H1 (cell line): ENCODE measurements at regions not wholly inside any gene's neighbourhood (a gene's known extent, or its start where the extent isn't known, plus 50 kb on each side); places are given as distances from the start of the nearest gene placed in this dataset.
"Not testable (repeated sequence)": the region's sequence is repeated elsewhere in the genome, so short reads cannot be mapped to it uniquely, and the experiment has no call there.

ENCODE experiments used
- CTCF ChIA-PET: fragments of 300-600 bp; sonication (Branson Sonifier 250); formaldehyde crosslinking; loops from one replicate; lab custom pipeline; 2021; ENCODE audit not compliant: partially characterized antibody; lab: Charles Lee
- POLR2A ChIA-PET: fragments of 300-600 bp; sonication (Branson Sonifier 250); formaldehyde crosslinking; loops from one replicate; lab custom pipeline; 2021; ENCODE audit warnings: inconsistent platforms; ENCODE audit not compliant: partially characterized antibody; lab: Charles Lee
- DNase-seq, 2 experiments: peaks; one replicate each; pipeline versions ENCODE4 v3.0.0 to v3.0.0-alpha.2; 2010 to 2022; ENCODE audit warnings: low spot score in 2 of 2, low read depth in 1 of 2, mixed read lengths in 1 of 2
- FAIRE-seq: peaks from 2 replicates; lab custom pipeline; 2011; peaks lifted over from hg19 to GRCh38; lab: Jason Lieb, UNC
- H2AFZ ChIP-seq: 2 replicates; pipeline ENCODE4 v1.8.1; 2012; ENCODE audit warnings: low read length, inconsistent platforms
- H2AK5ac ChIP-seq: 2 replicates; pipeline ENCODE4 v1.6.1; 2013; ENCODE audit warnings: low read depth, low read length
- H2BK120ac ChIP-seq: replicated peaks from 2 replicates; pipeline ENCODE3; 2013; ENCODE audit warnings: low read depth, low read length, inconsistent platforms
- H2BK12ac ChIP-seq: 2 replicates; pipeline ENCODE4 v1.6.1; 2013; ENCODE audit warnings: low read depth, low read length
- H2BK15ac ChIP-seq: 2 replicates; pipeline ENCODE4 v1.6.1; 2013; ENCODE audit warnings: low read length
- H2BK20ac ChIP-seq: 2 replicates; pipeline ENCODE4 v1.6.1; 2013; ENCODE audit warnings: low read length
- H2BK5ac ChIP-seq: 2 replicates; pipeline ENCODE4 v1.6.1; 2013; ENCODE audit warnings: low read depth, low read length
- H3K14ac ChIP-seq: 2 replicates; pipeline ENCODE4 v1.6.1; 2013; ENCODE audit warnings: inconsistent platforms; ENCODE audit not compliant: insufficient read length
- H3K18ac ChIP-seq: 2 replicates; pipeline ENCODE4 v1.6.1; 2013; ENCODE audit warnings: low read length; ENCODE audit errors: extremely low read depth
- H3K23ac ChIP-seq: 2 replicates; pipeline ENCODE4 v1.6.1; 2013; ENCODE audit warnings: inconsistent platforms; ENCODE audit not compliant: insufficient read length
- H3K23me2 ChIP-seq: 2 replicates; pipeline ENCODE4 v1.6.1; 2013; ENCODE audit warnings: low read depth, low read length
- H3K27ac ChIP-seq: 2 replicates; pipeline ENCODE4 v1.6.1; 2011; ENCODE audit warnings: low read depth, low read length, inconsistent platforms
- H3K27me3 ChIP-seq, 4 experiments: replicated peaks in 1 of 4; 1 replicate in 1 of 4; 2 replicates in 3 of 4; pipeline versions ENCODE4 v1.6.1 to v1.8.1; 2011 to 2013; ENCODE audit warnings: low read length in 3 of 4, mild to moderate bottlenecking in 3 of 4, inconsistent platforms in 2 of 4, mixed read lengths in 2 of 4, moderate library complexity in 1 of 4; ENCODE audit not compliant: control insufficient read depth in 3 of 4, insufficient read depth in 3 of 4; ENCODE audit errors: extremely low read depth in 1 of 4
- H3K36me3 ChIP-seq, 4 experiments: 2 replicates each; pipeline versions ENCODE4 v1.6.1 to v1.8.1; 2011 to 2013; ENCODE audit warnings: mild to moderate bottlenecking in 4 of 4, low read length in 3 of 4, moderate library complexity in 2 of 4, control low read depth in 1 of 4, inconsistent platforms in 1 of 4; ENCODE audit not compliant: insufficient read depth in 4 of 4, control insufficient read depth in 2 of 4
- H3K4ac ChIP-seq: replicated peaks from 2 replicates; pipeline ENCODE3; 2013; ENCODE audit warnings: low read length, low read depth, mixed read lengths, inconsistent platforms; ENCODE audit not compliant: insufficient read length
- H3K4me1 ChIP-seq, 4 experiments: replicated peaks in 1 of 4; 1 replicate in 1 of 4; 2 replicates in 3 of 4; pipeline versions ENCODE4 v1.6.1 to v1.8.1; 2011 to 2013; ENCODE audit warnings: low read length in 3 of 4, inconsistent platforms in 2 of 4, mixed read lengths in 1 of 4; ENCODE audit not compliant: insufficient read depth in 4 of 4, control insufficient read depth in 3 of 4
- H3K4me2 ChIP-seq, 2 experiments: 2 replicates each; pipeline versions ENCODE4 v1.6.1 to v1.8.1; 2011 to 2013; ENCODE audit warnings: low read depth in 2 of 2, low read length in 2 of 2, control low read depth in 1 of 2, inconsistent platforms in 1 of 2, mild to moderate bottlenecking in 1 of 2; ENCODE audit not compliant: insufficient read depth in 1 of 2
- H3K4me3 ChIP-seq, 4 experiments: fragments of 200-600, 300-600 bp in 1 of 4; sonication (generic), shearing (Covaris generic), sonication (Bioruptor Twin) in 1 of 4; 2 replicates each; pipeline versions ENCODE4 v1.5.1 to v1.8.1; 2011 to 2016; ENCODE audit warnings: low read length in 4 of 4, low read depth in 3 of 4, control low read depth in 2 of 4, inconsistent platforms in 2 of 4, mild to moderate bottlenecking in 2 of 4, mixed read lengths in 1 of 4, moderate library complexity in 1 of 4; ENCODE audit not compliant: insufficient read depth in 2 of 4; ENCODE audit errors: extremely low read depth in 1 of 4
- H3K56ac ChIP-seq: replicated peaks from 2 replicates; pipeline ENCODE3; 2013; ENCODE audit warnings: low read depth, mild to moderate bottlenecking, mixed read lengths, low read length, inconsistent platforms; ENCODE audit not compliant: insufficient read length
- H3K79me1 ChIP-seq: 2 replicates; pipeline ENCODE4 v1.6.1; 2013; ENCODE audit warnings: low read depth, low read length, control low read depth
- H3K79me2 ChIP-seq, 2 experiments: 2 replicates each; pipeline versions ENCODE4 v1.6.1 to v1.8.1; 2012 to 2013; ENCODE audit warnings: low read length in 2 of 2, mild to moderate bottlenecking in 2 of 2, inconsistent platforms in 1 of 2; ENCODE audit not compliant: insufficient read depth in 2 of 2, control insufficient read depth in 1 of 2
- H3K9ac ChIP-seq, 4 experiments: replicated peaks in 1 of 4; 1 replicate in 1 of 4; 2 replicates in 3 of 4; pipeline versions ENCODE4 v1.6.1 to v1.8.1; 2011 to 2013; ENCODE audit warnings: low read depth in 3 of 4, low read length in 3 of 4, control low read depth in 2 of 4, mild to moderate bottlenecking in 2 of 4, moderate library complexity in 2 of 4, inconsistent platforms in 1 of 4; ENCODE audit errors: extremely low read depth in 1 of 4
- H3K9me3 ChIP-seq, 2 experiments: 2 replicates each; pipeline versions ENCODE4 v1.6.1 to v1.8.1; 2012 to 2013; ENCODE audit warnings: mild to moderate bottlenecking in 2 of 2, moderate library complexity in 2 of 2, control low read depth in 1 of 2, inconsistent platforms in 1 of 2, low read depth in 1 of 2, low read length in 1 of 2, mixed read lengths in 1 of 2; ENCODE audit not compliant: insufficient read depth in 2 of 2
- H4K20me1 ChIP-seq, 2 experiments: replicated peaks in 1 of 2; 2 replicates each; pipeline versions ENCODE3 to v1.8.1; 2011 to 2013; ENCODE audit warnings: inconsistent platforms in 2 of 2, low read length in 2 of 2, mild to moderate bottlenecking in 1 of 2; ENCODE audit not compliant: insufficient read depth in 2 of 2, control insufficient read depth in 1 of 2
- H4K5ac ChIP-seq: 2 replicates; pipeline ENCODE4 v1.6.1; 2013; ENCODE audit warnings: low read length, low read depth, mixed read lengths, inconsistent platforms; ENCODE audit not compliant: insufficient read length
- H4K8ac ChIP-seq: 2 replicates; pipeline ENCODE4 v1.8.0; 2013; ENCODE audit warnings: mild to moderate bottlenecking, moderate library complexity, low read length, inconsistent platforms; ENCODE audit not compliant: insufficient read depth; ENCODE audit errors: extremely low read depth
- H4K91ac ChIP-seq: replicated peaks from 2 replicates; pipeline ENCODE3; 2013; ENCODE audit warnings: low read length, mixed read lengths, inconsistent platforms; ENCODE audit not compliant: insufficient read length
- WGBS, 2 experiments: shearing (Covaris generic) in 1 of 2; methylation state at CpG; one replicate each; pipeline versions ENCODE4 v1.1.6 to v1.1.7; 2013 to 2015; ENCODE audit warnings: low lambda C conversion rate in 2 of 2, mixed read lengths in 2 of 2, inconsistent platforms in 1 of 2, low coverage in 1 of 2, missing lambda C conversion rate in 1 of 2; ENCODE audit not compliant: insufficient replicate concordance in 2 of 2, insufficient coverage in 1 of 2, insufficient read length in 1 of 2; ENCODE audit errors: extremely low coverage in 1 of 2, missing lambda C conversion rate in 1 of 2; 5-methylcytosine and 5-hydroxymethylcytosine counted together

DNA sequence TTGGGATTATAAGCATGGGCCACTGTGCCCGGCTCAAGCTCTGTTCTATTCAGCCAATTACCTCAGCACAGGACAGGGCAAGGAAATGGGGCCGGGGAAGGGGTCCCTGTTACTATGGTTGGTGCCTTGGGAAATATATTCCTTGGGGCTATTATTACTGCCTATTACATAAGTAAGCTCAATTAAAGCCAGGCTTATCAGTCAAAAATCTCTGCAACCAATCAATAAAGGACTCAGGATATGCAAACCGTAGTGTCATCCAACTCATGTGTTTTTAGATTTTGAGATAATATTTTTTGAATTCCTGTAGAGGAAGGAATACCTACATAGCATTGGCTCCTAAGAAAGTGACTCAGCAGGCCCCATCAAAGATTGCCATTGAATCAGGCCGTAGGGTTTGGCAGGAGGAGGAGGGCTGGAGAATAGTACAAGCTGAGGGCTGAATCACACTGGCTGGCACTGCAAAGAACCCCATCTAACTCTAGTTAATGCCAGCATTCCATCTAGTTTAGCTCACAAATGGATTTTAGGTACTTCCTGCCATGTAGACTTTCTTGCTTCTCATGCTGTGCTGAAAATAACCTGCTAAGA lies 50.5 kb upstream of the LANCL3 start:
- H3K56ac ChIP-seq, H3K79me1 ChIP-seq, H3K79me2 ChIP-seq, H3K23ac ChIP-seq, H4K5ac ChIP-seq, POLR2A ChIA-PET, H3K18ac ChIP-seq, CTCF ChIA-PET, H2AFZ ChIP-seq, H3K27ac ChIP-seq, H3K4me3 ChIP-seq, H3K4me2 ChIP-seq, H2BK15ac ChIP-seq, H2BK120ac ChIP-seq, H3K9me3 ChIP-seq, H4K91ac ChIP-seq, H3K27me3 ChIP-seq, H2AK5ac ChIP-seq, H3K4me1 ChIP-seq, H2BK12ac ChIP-seq, H3K14ac ChIP-seq, H3K4ac ChIP-seq, H3K23me2 ChIP-seq, H3K9ac ChIP-seq, H2BK5ac ChIP-seq, DNase-seq, H3K36me3 ChIP-seq, H2BK20ac ChIP-seq, FAIRE-seq, H4K20me1 ChIP-seq, H4K8ac ChIP-seq: not testable (repeated sequence)
- 89% methylated on average over 3 of the region's 4 CpGs; no CpG with 5 or more reads in 1 of the 2 experiments for WGBS, 2 experiments
